Urinary bladder (tissue), 3 donors: ENCODE measurements at regions not wholly inside any gene's neighbourhood (a gene's known extent, or its start where the extent isn't known, plus 50 kb on each side); places are given as distances from the start of the nearest gene placed in this dataset.

Experiments used
- DNase-seq: peaks from one replicate; pipeline ENCODE4 v3.0.0-alpha.2; 2015; ENCODE audit errors: extremely low spot score
- H3K27ac ChIP-seq: one replicate; pipeline ENCODE4 v1.5.1; 2013; ENCODE audit warnings: low read depth, mild to moderate bottlenecking, moderate library complexity
- H3K36me3 ChIP-seq: one replicate; pipeline ENCODE4 v1.6.1; 2013; ENCODE audit warnings: mild to moderate bottlenecking, moderate library complexity; ENCODE audit not compliant: insufficient read depth
- H3K4me1 ChIP-seq: one replicate; pipeline ENCODE4 v1.6.1; 2013; ENCODE audit warnings: mild to moderate bottlenecking, moderate library complexity; ENCODE audit not compliant: insufficient read depth
- H3K4me3 ChIP-seq: one replicate; pipeline ENCODE4 v1.5.1; 2013; ENCODE audit warnings: low read depth, low read length
- WGBS: extraction: QIAGEN DNeasy Blood & Tissue Kit; methylation state at CpG from one replicate; pipeline ENCODE4 v1.1.7; 2013; 5-methylcytosine and 5-hydroxymethylcytosine counted together
- donor health status: healthy with polysubstance abuse.
- donor health status: healthy.

GRCh38 chr9:7967093-7967827 lies 167.7 kb upstream of the DMAC1 start:
- no peak overlapping the region for H3K27ac ChIP-seq

DNA sequence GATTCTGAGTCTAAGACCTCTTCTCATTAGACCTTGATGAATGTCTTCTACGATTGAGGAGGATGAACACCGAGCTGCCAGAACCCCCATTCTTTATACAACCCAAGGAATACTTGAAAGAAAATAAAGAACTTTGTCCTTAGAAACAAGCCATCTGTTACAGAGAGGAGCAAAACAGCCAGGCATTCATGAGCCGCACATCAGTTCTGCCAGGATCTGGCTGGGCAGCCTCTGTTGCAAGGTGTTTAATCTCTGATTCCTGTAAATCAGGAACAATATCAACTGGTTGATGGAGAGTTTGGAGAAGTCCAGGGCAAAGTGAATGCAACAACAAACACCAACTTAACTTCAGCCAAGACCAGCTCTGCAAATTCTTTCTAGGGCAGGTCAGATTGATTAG lies 165.5 kb upstream of the DMAC1 start:
- WGBS: 83% methylated on average over 3 of the region's 3 CpGs

More at GRCh38 chr9:7967093-7967827, 167.7 kb upstream of the DMAC1 start:
- no peaks in the 10 kb centered on the region for H3K36me3 ChIP-seq
- no peak overlapping the region for H3K4me3 ChIP-seq
- DNase-seq: no peak
- no peaks in the 10 kb centered on the region for H3K4me1 ChIP-seq
- 86% methylated on average over 7 of the region's 7 CpGs for WGBS

GRCh38 chr9:7963026-7963425 lies 163.4 kb upstream of the DMAC1 start:
- no peak for DNase-seq
- Histone ChIP-seq H3K4me1 (no peaks in the 10 kb centered on the region), H3K27ac (no peak overlapping the region), H3K4me3 (no peak overlapping the region), H3K36me3 (no peaks in the 10 kb centered on the region)
- 27% methylated on average over 5 of the region's 5 CpGs for WGBS

More for the DNA sequence above, 165.5 kb upstream of the DMAC1 start:
- no peak for DNase-seq
- Histone ChIP-seq H3K4me1 (no peaks in the 10 kb centered on the region), H3K27ac (no peak overlapping the region), H3K4me3 (no peak overlapping the region), H3K36me3 (no peaks in the 10 kb centered on the region)

DNA sequence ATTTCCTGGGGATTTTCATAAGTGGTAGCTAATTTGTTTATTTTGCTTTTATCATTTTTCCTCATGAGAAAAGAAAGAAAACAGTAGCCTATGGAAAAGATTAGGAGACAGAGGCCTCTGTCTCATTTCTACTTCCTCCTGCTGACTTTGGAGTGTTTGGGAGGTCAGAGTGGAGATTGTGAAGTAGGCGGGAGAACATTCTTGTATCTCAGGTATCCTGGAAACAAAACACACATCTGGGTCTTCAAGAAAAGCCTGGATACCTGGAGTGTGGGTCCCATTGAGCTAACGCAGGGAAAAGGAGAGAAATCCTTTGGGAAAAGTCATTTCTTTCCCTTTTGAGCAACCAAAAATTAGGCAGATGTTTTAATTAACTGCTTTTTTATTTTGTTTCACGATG lies 161.5 kb upstream of the DMAC1 start:
- 91% methylated on average over 3 of the region's 3 CpGs for WGBS
- no peaks in the 10 kb centered on the region for H3K4me1 ChIP-seq
- H3K36me3 ChIP-seq: no peaks in the 10 kb centered on the region
- no peak for DNase-seq
- H3K4me3 ChIP-seq: no peak overlapping the region
- H3K27ac ChIP-seq: no peak overlapping the region

DNA sequence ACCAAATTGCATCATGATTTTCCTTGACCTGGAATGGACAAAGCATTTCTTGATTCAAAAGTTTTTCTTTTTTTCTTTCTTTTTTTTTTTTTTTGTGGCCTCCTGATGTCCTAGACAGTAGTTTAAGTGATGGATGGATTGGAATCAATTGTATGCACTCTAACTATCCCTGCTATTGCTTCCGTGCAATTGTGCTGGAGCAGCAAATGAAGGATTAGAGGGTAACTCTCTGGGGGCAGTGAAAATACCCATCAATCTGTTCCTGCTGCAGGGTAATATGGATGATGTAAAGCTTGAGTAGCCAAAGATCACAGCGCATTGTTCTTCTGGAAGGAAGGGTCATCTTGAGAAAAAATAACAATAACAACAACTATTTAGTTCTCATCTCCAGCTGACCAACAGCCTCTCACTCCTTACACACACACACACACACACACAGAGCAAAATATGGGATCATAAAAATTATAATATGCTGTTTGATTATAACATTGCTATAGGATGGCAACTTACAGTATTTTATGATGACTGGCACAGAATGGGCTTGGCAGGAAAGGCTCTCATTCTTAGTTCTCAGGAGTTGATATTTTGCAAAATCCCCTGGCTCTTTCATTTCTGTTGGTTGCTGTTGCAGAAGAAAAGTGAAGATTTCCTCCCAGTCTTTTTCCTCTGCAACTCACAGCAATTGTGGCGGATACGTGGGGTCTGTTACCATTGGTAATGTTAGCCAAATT lies 160.9 kb upstream of the DMAC1 start:
- no peak overlapping the region for H3K4me3 ChIP-seq
- no peaks in the 10 kb centered on the region for H3K4me1 ChIP-seq
- 91% methylated on average over 4 of the region's 4 CpGs for WGBS
- no peaks in the 10 kb centered on the region for H3K36me3 ChIP-seq
- no peak for DNase-seq
- no peak overlapping the region for H3K27ac ChIP-seq

- Histone ChIP-seq H3K27ac (no peak overlapping the region), H3K4me1 (no peaks in the 10 kb centered on the region), H3K36me3 (no peaks in the 10 kb centered on the region), H3K4me3 (no peak overlapping the region)
- 93% methylated on average over 2 of the region's 2 CpGs for whole genome bisulfite sequencing
- DNase-seq: no peak
These were observed 158.2 kb upstream of the DMAC1 start for GRCh38 chr9:7957803-7958202.

DNA sequence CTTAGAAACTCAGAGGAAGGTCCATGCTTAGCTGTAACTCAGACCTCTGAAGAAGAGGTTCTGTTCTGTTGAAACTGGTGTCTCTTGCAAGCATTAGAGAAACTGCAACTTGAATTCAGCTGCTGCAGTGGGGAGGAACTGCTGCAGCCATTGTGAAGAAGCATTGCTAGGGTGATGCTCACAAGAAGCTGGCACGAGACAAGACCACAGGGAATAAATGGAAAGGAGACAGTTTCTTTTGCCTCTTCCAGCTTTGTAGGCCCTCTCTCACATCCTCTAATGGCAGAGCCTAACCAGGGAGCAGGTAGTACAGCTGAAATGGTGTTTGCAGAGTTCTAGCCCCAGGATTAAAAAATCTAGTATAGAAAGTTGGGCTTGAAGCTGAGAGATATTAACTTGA lies 148.0 kb upstream of the DMAC1 start:
- whole genome bisulfite sequencing: 74% methylated on average over 1 of the region's 1 CpG

GRCh38 chr9:7946458-7946857 lies 146.9 kb upstream of the DMAC1 start:
- H3K27ac ChIP-seq: no peak overlapping the region
- H3K4me1 ChIP-seq: no peaks in the 10 kb centered on the region
- DNase-seq: no peak
- H3K36me3 ChIP-seq: no peaks in the 10 kb centered on the region
- WGBS: 94% methylated on average over 3 of the region's 3 CpGs
- no peak overlapping the region for H3K4me3 ChIP-seq

More for the DNA sequence above, 148.0 kb upstream of the DMAC1 start:
- H3K4me3 ChIP-seq: no peak overlapping the region
- no peaks in the 10 kb centered on the region for H3K4me1 ChIP-seq
- H3K27ac ChIP-seq: no peak overlapping the region
- DNase-seq: no peak
- H3K36me3 ChIP-seq: no peaks in the 10 kb centered on the region

- DNase-seq: no peak
- 26% methylated on average over 2 of the region's 2 CpGs for WGBS
- Histone ChIP-seq H3K36me3 (no peaks in the 10 kb centered on the region), H3K4me3 (no peak overlapping the region), H3K4me1 (no peaks in the 10 kb centered on the region), H3K27ac (no peak overlapping the region)
These were observed 145.0 kb upstream of the DMAC1 start for GRCh38 chr9:7944572-7944971.

DNA sequence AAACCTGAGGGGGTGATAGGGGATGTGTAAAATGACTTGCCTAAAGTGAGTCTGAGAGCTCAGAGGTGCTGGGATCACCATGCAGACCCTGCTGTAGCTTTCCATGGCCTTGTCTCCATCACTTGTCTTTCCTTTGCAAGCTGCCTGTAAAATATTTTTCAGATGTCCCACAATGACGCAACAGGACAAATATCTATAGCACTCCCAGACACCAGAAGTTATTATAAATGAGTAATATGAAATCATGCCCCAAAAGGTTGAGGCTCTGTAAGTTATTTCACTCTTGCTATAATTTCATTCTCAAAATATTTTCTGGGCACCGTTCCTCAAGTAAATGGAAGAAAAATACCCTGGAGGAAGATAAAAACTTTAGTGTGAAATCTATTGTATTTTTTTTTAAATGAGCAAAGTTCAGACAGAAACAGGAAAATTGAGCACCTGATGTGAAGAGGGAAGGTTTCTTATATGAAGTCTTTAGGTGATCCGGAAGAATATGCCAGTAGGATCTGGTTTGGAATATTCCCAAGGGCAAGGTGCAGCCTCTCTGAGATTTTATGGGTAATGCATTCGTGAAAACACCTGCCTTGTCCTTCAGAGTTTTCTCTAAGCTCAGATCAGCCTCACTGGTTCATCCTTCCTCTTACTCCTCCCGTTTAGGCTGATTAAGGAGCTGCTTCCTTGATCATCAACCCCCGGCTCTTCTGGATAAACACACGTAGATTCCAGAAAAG lies 138.3 kb upstream of the DMAC1 start:
- H3K36me3 ChIP-seq: no peaks in the 10 kb centered on the region
- H3K4me1 ChIP-seq: no peaks in the 10 kb centered on the region
- H3K4me3 ChIP-seq: no peak overlapping the region
- DNase-seq: no peak
- H3K27ac ChIP-seq: no peak overlapping the region
- 91% methylated on average over 7 of the region's 7 CpGs for WGBS

DNA sequence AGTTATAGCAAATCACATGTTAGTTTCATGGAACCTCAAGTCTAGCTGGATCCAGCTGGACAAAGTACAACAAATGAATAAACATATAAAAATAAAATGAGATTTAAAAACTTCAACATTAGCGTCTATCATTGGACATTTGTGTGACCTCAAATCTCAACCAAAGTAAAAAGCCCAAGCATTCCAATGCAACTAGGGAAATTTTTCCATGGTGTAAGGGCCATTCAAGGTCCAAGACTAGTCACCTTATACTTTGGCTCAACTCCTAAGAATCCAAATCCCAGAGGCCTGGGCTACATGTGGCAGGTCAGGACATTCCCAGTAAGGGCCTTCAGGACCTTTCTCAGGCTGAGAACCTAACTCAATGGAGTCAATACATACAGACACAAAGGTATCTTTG lies 137.4 kb upstream of the DMAC1 start:
- 47% methylated on average over 1 of the region's 1 CpG for WGBS
- H3K4me1 ChIP-seq: no peaks in the 10 kb centered on the region
- DNase-seq: no peak
- H3K27ac ChIP-seq: no peak overlapping the region
- H3K36me3 ChIP-seq: no peaks in the 10 kb centered on the region
- H3K4me3 ChIP-seq: no peak overlapping the region

GRCh38 chr9:7936163-7936562 lies 136.6 kb upstream of the DMAC1 start:
- no peak for DNase-seq
- Histone ChIP-seq H3K36me3 (no peaks in the 10 kb centered on the region), H3K4me1 (no peaks in the 10 kb centered on the region), H3K4me3 (no peak overlapping the region), H3K27ac (no peak overlapping the region)
- WGBS: 61% methylated on average over 4 of the region's 4 CpGs

GRCh38 chr9:7935681-7936080 lies 136.1 kb upstream of the DMAC1 start:
- Histone ChIP-seq H3K4me3 (no peak overlapping the region), H3K36me3 (no peaks in the 10 kb centered on the region), H3K27ac (no peak overlapping the region), H3K4me1 (no peaks in the 10 kb centered on the region)
- 23% methylated on average over 2 of the region's 2 CpGs for WGBS
- DNase-seq: no peak

GRCh38 chr9:7932767-7933166 lies 133.2 kb upstream of the DMAC1 start:
- H3K4me3 ChIP-seq: no peak overlapping the region
- no peak for DNase-seq
- WGBS: 82% methylated on average over 4 of the region's 4 CpGs
- H3K36me3 ChIP-seq: no peaks in the 10 kb centered on the region
- no peaks in the 10 kb centered on the region for H3K4me1 ChIP-seq
- no peak overlapping the region for H3K27ac ChIP-seq
